WTC11 (cell line): ENCODE measurements at regions not wholly inside any gene's neighbourhood (a gene's known extent, or its start where the extent isn't known, plus 50 kb on each side); places are given as distances from the start of the nearest gene placed in this dataset.

Experiments used
- ATAC-seq: fragments of 200-7000 bp; cut with Tn5 transposase; 2 replicates; pipeline ENCODE4 v1.10.0; 2021; ENCODE audit warnings: mild to moderate bottlenecking, moderate library complexity
- CTCF ChIA-PET: fragments of 300-600 bp; sonication (Branson Sonifier 250); formaldehyde crosslinking; loops from one replicate; lab custom pipeline; 2021; ENCODE audit warnings: antibody characterized with exemption; lab: Charles Lee
- POLR2A ChIA-PET: fragments of 350-600 bp; sonication (Branson Sonifier 250); formaldehyde crosslinking; loops from one replicate; lab custom pipeline; 2021; ENCODE audit warnings: antibody characterized with exemption; lab: Charles Lee
- DNase-seq: peaks from one replicate; pipeline ENCODE4 v3.0.0; 2021; ENCODE audit warnings: low spot score
- H3K27ac Mint-ChIP-seq: 2 replicates; pipeline ENCODE4 v1.8.0; 2021; ENCODE audit warnings: mixed read lengths
- H3K27me3 Mint-ChIP-seq: 2 replicates; pipeline ENCODE4 v1.8.0; 2021; ENCODE audit warnings: low read depth, mild to moderate bottlenecking, moderate library complexity, mixed read lengths
- H3K36me3 Mint-ChIP-seq: 2 replicates; pipeline ENCODE4 v1.8.0; 2021; ENCODE audit warnings: mixed read lengths
- H3K4me1 Mint-ChIP-seq: 2 replicates; pipeline ENCODE4 v1.8.0; 2022; ENCODE audit warnings: mixed read lengths
- H3K4me3 Mint-ChIP-seq: 2 replicates; pipeline ENCODE4 v1.8.0; 2021; ENCODE audit warnings: mild to moderate bottlenecking, moderate library complexity, mixed read lengths
- H3K9me3 Mint-ChIP-seq: 2 replicates; pipeline ENCODE4 v1.8.0; 2021; ENCODE audit warnings: mixed read lengths
- CREB1 ChIP-seq: sonication (generic); formaldehyde crosslinking; IDR thresholded peaks from 2 replicates; pipeline ENCODE4 v1.8.0; 2023; ENCODE audit warnings: mild to moderate bottlenecking, missing genetic modification reagents
- ESRRA ChIP-seq: sonication (generic); formaldehyde crosslinking; IDR thresholded peaks from 2 replicates; pipeline ENCODE4 v1.8.1; 2022; ENCODE audit warnings: mild to moderate bottlenecking, missing genetic modification reagents, borderline replicate concordance
- ETV6 ChIP-seq: sonication (generic); formaldehyde crosslinking; IDR thresholded peaks from 2 replicates; pipeline ENCODE4 v1.8.1; 2022; ENCODE audit warnings: mild to moderate bottlenecking, missing genetic modification reagents
- GABPB1 ChIP-seq: sonication (generic); formaldehyde crosslinking; IDR thresholded peaks from 2 replicates; pipeline ENCODE4 v1.8.1; 2023; ENCODE audit warnings: mild to moderate bottlenecking, missing genetic modification reagents
- GRHL2 ChIP-seq: fragments of 250-450 bp; sonication (Bioruptor Pico); IDR thresholded peaks from 2 replicates; pipeline ENCODE4 v1.8.0; 2022; ENCODE audit warnings: mild to moderate bottlenecking, moderate library complexity; ENCODE audit not compliant: insufficient replicate concordance, severe bottlenecking
- NFYB ChIP-seq: sonication (generic); formaldehyde crosslinking; conservative IDR thresholded peaks from 2 replicates; pipeline ENCODE4 v1.8.0; 2022; ENCODE audit warnings: low read depth, missing genetic modification reagents
- NR3C1 ChIP-seq: sonication (generic); formaldehyde crosslinking; conservative IDR thresholded peaks from 2 replicates; pipeline ENCODE4 v1.8.1; 2023; ENCODE audit warnings: low read depth, mild to moderate bottlenecking, missing genetic modification reagents
- SMAD4 ChIP-seq: sonication (generic); formaldehyde crosslinking; IDR thresholded peaks from 2 replicates; pipeline ENCODE4 v1.8.0; 2022; ENCODE audit warnings: mild to moderate bottlenecking, missing genetic modification reagents
- SOX15 ChIP-seq: fragments of 250-450 bp; sonication (Bioruptor Pico); IDR thresholded peaks from 2 replicates; pipeline ENCODE4 v1.9.0; 2021; ENCODE audit warnings: mild to moderate bottlenecking
- ZNF219 ChIP-seq: sonication (generic); formaldehyde crosslinking; IDR thresholded peaks from 2 replicates; pipeline ENCODE4 v1.8.0; 2023; ENCODE audit warnings: missing genetic modification reagents, mild to moderate bottlenecking, borderline replicate concordance
- ZNF396 ChIP-seq: fragments of 250-450 bp; sonication (Bioruptor Pico); IDR thresholded peaks from 2 replicates; pipeline ENCODE4 v1.8.0; 2021; ENCODE audit warnings: mild to moderate bottlenecking, moderate library complexity, borderline replicate concordance
- ZNF416 ChIP-seq: fragments of 250-450 bp; sonication (Bioruptor Pico); IDR thresholded peaks from 2 replicates; pipeline ENCODE4 v1.9.0; 2021; ENCODE audit warnings: mild to moderate bottlenecking, inconsistent platforms
- TF ChIP-seq, protein P1 (sequence below): sonication (generic); formaldehyde crosslinking; IDR thresholded peaks from 2 replicates; pipeline ENCODE4 v1.8.0; 2023; ENCODE audit warnings: missing genetic modification reagents, mild to moderate bottlenecking, borderline replicate concordance
- TF ChIP-seq, protein P2 (sequence below): sonication (generic); formaldehyde crosslinking; IDR thresholded peaks from 2 replicates; pipeline ENCODE4 v1.8.0; 2022; ENCODE audit warnings: missing genetic modification reagents
- TF ChIP-seq, protein P3 (sequence below): sonication (generic); formaldehyde crosslinking; IDR thresholded peaks from 2 replicates; pipeline ENCODE4 v1.8.1; 2023; ENCODE audit warnings: mild to moderate bottlenecking, moderate library complexity, missing genetic modification reagents
- TF ChIP-seq, protein P4 (sequence below): sonication (generic); formaldehyde crosslinking; IDR thresholded peaks from 2 replicates; pipeline ENCODE4 v1.8.1; 2023; ENCODE audit warnings: mild to moderate bottlenecking, missing genetic modification reagents, borderline replicate concordance
- TF ChIP-seq, protein P5 (sequence below): sonication (generic); formaldehyde crosslinking; IDR thresholded peaks from 2 replicates; pipeline ENCODE4 v1.8.1; 2023; ENCODE audit warnings: mild to moderate bottlenecking, missing genetic modification reagents, moderate library complexity

DNA sequence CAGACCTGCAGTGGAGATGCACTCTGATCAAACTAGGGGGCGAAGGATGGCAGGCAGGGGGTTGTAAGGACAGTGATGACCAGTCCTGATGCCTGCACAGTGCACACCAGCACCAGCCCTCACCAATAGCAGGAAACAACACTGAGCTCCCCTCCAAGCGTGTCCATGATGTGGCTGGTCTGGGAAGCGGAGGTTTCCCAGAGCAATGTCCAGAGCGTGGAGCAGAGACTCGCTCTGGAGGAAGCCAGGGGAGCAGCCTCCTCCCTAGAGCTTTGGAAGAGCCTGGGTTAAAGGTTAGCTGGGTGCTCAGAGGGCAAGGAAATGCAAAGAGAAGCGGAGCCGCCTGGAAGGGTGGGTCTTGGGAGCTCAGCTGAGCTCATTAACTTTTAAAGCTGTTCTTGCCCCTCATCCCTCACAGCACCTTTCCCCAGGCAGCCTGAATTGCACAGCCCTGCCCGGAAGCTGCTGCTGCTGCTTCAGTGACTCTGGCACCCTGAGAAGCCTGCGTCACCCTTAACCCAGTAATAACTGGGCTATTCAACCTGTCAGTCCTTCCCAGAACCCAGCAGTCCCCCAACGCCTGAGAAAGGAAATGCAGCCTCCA, 162.2 kb upstream of the RAB4A start:
- no peaks in the 10 kb centered on the region for H3K9me3 Mint-ChIP-seq
- no peaks in the 10 kb centered on the region; the same call in 1 of the 2 replicates for H3K27me3 Mint-ChIP-seq
- POLR2A ChIA-PET: no interaction called here
- TF ChIP-seq GABPB1 (0 out of 2 replicates have a peak, but pooled peaks have one; percentile 20), ZNF416 (no peak)
- TF ChIP-seq, protein P1, sequence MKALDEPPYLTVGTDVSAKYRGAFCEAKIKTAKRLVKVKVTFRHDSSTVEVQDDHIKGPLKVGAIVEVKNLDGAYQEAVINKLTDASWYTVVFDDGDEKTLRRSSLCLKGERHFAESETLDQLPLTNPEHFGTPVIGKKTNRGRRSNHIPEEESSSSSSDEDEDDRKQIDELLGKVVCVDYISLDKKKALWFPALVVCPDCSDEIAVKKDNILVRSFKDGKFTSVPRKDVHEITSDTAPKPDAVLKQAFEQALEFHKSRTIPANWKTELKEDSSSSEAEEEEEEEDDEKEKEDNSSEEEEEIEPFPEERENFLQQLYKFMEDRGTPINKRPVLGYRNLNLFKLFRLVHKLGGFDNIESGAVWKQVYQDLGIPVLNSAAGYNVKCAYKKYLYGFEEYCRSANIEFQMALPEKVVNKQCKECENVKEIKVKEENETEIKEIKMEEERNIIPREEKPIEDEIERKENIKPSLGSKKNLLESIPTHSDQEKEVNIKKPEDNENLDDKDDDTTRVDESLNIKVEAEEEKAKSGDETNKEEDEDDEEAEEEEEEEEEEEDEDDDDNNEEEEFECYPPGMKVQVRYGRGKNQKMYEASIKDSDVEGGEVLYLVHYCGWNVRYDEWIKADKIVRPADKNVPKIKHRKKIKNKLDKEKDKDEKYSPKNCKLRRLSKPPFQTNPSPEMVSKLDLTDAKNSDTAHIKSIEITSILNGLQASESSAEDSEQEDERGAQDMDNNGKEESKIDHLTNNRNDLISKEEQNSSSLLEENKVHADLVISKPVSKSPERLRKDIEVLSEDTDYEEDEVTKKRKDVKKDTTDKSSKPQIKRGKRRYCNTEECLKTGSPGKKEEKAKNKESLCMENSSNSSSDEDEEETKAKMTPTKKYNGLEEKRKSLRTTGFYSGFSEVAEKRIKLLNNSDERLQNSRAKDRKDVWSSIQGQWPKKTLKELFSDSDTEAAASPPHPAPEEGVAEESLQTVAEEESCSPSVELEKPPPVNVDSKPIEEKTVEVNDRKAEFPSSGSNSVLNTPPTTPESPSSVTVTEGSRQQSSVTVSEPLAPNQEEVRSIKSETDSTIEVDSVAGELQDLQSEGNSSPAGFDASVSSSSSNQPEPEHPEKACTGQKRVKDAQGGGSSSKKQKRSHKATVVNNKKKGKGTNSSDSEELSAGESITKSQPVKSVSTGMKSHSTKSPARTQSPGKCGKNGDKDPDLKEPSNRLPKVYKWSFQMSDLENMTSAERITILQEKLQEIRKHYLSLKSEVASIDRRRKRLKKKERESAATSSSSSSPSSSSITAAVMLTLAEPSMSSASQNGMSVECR: no peak
- TF ChIP-seq, all 79 proteins: peak for 1
- no peak overlapping the region for H3K4me3 Mint-ChIP-seq
- H3K36me3 Mint-ChIP-seq: no peaks in the 10 kb centered on the region
- DNase-seq: no peak
- H3K27ac Mint-ChIP-seq: no peak overlapping the region
- ATAC-seq: peak; percentile 62
- H3K4me1 Mint-ChIP-seq: peaks cover 21% of the 10 kb centered on the region
- CTCF ChIA-PET: interaction anchor here (0.5 to 1.5 kb wide), 8 partner anchors 16 to 434 kb away, joined by 3 to 8 read pairs (median 3); no protein-coding TSS in a partner anchor

DNA sequence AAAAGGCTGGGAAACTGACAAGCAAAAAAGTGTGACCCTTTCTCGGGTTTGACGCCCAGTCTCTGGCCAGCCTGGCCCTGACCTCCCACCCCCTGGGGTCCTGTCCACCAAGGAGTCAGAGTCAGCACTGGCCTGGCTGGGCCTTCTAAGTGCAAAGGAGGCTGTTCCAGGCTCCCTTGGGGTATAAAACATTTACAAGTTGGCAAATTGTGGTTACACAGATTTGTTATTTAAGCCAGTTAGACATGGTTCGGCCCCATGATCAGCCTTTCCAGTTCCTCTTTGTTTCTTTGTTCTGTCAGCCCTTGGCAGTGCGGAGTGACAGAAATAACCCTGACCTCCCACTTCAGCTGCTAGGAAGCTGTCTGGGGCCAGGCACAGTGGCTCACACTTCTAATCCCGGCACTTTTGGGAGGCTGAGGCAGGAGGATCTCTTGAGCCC, 161.6 kb upstream of the RAB4A start:
- no peak for ATAC-seq

DNA sequence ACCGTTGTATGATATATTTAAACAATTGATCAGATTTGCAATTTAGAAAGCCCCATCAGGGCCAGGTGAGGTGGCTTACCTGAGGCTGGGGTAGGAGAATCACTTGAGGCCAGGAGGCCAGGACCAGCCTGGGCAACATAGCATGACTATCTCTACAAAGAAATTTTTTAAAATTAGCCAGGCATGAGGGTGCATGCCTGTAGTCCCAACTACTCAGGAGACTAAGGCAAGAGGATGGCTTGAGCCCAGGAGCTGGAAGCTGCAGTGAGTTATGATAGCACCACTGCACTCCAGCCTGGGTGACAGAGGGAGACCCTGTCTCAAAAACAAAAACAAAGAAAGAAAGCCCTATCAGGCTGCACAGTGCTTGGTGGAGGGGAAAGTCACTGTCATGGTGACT, 159.9 kb upstream of the RAB4A start:
- ATAC-seq (no peak), DNase-seq (no peak)
- Mint-ChIP-seq H3K27ac (no peak overlapping the region), H3K27me3 (no peaks in the 10 kb centered on the region; the same call in 1 of the 2 replicates), H3K4me1 (peaks cover 40% of the 10 kb centered on the region), H3K4me3 (no peak overlapping the region), H3K9me3 (no peaks in the 10 kb centered on the region), H3K36me3 (no peaks in the 10 kb centered on the region)
- CTCF ChIA-PET: interaction anchor here (1.1 kb wide), 1 partner anchor 9 kb away, joined by 3 read pairs; no protein-coding TSS in a partner anchor
- POLR2A ChIA-PET: no interaction called here
- no peak for TF ChIP-seq ZNF396
- no peak for TF ChIP-seq SOX15 (CRISPR knock-in tag)
- TF ChIP-seq CREB1 (CRISPR knock-in tag): no peak
- TF ChIP-seq ZNF219 (CRISPR knock-in tag): no peak
- TF ChIP-seq ESRRA (CRISPR knock-in tag): no peak
- TF ChIP-seq, protein P2, sequence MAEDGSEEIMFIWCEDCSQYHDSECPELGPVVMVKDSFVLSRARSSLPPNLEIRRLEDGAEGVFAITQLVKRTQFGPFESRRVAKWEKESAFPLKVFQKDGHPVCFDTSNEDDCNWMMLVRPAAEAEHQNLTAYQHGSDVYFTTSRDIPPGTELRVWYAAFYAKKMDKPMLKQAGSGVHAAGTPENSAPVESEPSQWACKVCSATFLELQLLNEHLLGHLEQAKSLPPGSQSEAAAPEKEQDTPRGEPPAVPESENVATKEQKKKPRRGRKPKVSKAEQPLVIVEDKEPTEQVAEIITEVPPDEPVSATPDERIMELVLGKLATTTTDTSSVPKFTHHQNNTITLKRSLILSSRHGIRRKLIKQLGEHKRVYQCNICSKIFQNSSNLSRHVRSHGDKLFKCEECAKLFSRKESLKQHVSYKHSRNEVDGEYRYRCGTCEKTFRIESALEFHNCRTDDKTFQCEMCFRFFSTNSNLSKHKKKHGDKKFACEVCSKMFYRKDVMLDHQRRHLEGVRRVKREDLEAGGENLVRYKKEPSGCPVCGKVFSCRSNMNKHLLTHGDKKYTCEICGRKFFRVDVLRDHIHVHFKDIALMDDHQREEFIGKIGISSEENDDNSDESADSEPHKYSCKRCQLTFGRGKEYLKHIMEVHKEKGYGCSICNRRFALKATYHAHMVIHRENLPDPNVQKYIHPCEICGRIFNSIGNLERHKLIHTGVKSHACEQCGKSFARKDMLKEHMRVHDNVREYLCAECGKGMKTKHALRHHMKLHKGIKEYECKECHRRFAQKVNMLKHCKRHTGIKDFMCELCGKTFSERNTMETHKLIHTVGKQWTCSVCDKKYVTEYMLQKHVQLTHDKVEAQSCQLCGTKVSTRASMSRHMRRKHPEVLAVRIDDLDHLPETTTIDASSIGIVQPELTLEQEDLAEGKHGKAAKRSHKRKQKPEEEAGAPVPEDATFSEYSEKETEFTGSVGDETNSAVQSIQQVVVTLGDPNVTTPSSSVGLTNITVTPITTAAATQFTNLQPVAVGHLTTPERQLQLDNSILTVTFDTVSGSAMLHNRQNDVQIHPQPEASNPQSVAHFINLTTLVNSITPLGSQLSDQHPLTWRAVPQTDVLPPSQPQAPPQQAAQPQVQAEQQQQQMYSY (CRISPR knock-in tag): no peak
- TF ChIP-seq, protein P3, sequence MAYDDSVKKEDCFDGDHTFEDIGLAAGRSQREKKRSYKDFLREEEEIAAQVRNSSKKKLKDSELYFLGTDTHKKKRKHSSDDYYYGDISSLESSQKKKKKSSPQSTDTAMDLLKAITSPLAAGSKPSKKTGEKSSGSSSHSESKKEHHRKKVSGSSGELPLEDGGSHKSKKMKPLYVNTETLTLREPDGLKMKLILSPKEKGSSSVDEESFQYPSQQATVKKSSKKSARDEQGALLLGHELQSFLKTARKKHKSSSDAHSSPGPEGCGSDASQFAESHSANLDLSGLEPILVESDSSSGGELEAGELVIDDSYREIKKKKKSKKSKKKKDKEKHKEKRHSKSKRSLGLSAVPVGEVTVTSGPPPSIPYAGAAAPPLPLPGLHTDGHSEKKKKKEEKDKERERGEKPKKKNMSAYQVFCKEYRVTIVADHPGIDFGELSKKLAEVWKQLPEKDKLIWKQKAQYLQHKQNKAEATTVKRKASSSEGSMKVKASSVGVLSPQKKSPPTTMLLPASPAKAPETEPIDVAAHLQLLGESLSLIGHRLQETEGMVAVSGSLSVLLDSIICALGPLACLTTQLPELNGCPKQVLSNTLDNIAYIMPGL: no peak
- no peak for TF ChIP-seq NR3C1 (CRISPR knock-in tag)

More for the DNA sequence above, 161.6 kb upstream of the RAB4A start:
- no peak for DNase-seq
- Mint-ChIP-seq H3K4me1 (peaks cover 26% of the 10 kb centered on the region), H3K4me3 (no peak overlapping the region), H3K36me3 (no peaks in the 10 kb centered on the region), H3K27me3 (no peaks in the 10 kb centered on the region; the same call in 1 of the 2 replicates), H3K27ac (no peak overlapping the region), H3K9me3 (no peaks in the 10 kb centered on the region)
- CTCF ChIA-PET: interaction anchor here (0.9 to 1.5 kb wide), 6 partner anchors 15 to 373 kb away, joined by 3 to 8 read pairs (median 3); no protein-coding TSS in a partner anchor
- TF ChIP-seq, protein P4, sequence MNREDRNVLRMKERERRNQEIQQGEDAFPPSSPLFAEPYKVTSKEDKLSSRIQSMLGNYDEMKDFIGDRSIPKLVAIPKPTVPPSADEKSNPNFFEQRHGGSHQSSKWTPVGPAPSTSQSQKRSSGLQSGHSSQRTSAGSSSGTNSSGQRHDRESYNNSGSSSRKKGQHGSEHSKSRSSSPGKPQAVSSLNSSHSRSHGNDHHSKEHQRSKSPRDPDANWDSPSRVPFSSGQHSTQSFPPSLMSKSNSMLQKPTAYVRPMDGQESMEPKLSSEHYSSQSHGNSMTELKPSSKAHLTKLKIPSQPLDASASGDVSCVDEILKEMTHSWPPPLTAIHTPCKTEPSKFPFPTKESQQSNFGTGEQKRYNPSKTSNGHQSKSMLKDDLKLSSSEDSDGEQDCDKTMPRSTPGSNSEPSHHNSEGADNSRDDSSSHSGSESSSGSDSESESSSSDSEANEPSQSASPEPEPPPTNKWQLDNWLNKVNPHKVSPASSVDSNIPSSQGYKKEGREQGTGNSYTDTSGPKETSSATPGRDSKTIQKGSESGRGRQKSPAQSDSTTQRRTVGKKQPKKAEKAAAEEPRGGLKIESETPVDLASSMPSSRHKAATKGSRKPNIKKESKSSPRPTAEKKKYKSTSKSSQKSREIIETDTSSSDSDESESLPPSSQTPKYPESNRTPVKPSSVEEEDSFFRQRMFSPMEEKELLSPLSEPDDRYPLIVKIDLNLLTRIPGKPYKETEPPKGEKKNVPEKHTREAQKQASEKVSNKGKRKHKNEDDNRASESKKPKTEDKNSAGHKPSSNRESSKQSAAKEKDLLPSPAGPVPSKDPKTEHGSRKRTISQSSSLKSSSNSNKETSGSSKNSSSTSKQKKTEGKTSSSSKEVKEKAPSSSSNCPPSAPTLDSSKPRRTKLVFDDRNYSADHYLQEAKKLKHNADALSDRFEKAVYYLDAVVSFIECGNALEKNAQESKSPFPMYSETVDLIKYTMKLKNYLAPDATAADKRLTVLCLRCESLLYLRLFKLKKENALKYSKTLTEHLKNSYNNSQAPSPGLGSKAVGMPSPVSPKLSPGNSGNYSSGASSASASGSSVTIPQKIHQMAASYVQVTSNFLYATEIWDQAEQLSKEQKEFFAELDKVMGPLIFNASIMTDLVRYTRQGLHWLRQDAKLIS (CRISPR knock-in tag): no peak
- TF ChIP-seq ETV6 (CRISPR knock-in tag) (no peak), ZNF416 (no peak), SMAD4 (CRISPR knock-in tag) (no peak), GRHL2 (CRISPR knock-in tag) (no peak), NFYB (CRISPR knock-in tag) (no peak)
- TF ChIP-seq, protein P5, sequence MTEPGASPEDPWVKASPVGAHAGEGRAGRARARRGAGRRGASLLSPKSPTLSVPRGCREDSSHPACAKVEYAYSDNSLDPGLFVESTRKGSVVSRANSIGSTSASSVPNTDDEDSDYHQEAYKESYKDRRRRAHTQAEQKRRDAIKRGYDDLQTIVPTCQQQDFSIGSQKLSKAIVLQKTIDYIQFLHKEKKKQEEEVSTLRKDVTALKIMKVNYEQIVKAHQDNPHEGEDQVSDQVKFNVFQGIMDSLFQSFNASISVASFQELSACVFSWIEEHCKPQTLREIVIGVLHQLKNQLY (CRISPR knock-in tag): no peak
- POLR2A ChIA-PET: interaction anchor here (0.7 kb wide), 1 partner anchor 155 kb away, joined by 4 read pairs; no protein-coding TSS in a partner anchor
